ENCODE measurements at regions not wholly inside any gene's neighbourhood (a gene's known extent, or its start where the extent isn't known, plus 50 kb on each side); places are given as distances from the start of the nearest gene placed in this dataset.

DNA sequence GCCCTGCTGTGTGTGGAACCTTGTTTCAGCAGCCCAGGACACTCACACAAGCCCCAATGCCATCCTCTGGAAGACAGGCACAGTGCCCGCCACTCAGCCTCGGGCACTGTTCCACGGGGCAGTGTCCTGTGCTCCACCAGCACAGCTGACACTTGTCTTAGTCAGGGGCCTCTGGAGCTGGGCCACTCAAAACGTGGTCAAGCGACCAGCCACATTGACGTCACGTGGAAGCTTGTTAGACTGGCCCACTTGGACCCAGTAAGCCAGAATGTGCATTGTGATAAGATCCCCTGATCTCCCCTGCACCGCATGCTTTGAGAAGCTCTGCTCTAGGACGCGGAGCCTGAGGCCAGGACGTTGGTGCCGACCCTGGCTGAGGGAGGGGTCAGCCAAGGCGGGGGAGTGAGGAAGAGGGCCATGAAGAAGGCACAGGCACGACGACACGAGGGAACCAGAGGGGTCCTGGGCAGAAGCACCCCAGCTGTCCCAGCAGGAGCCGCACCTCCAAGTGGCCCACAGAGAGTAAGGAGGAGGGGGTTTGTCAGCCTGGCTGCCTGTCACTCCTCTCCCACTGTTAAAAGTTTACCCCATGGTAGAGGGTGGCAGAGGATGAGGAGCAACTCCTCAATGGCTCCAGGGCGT is 64.6 kb downstream of the LINC01488 start:
- DNase-seq: no peak

DNA sequence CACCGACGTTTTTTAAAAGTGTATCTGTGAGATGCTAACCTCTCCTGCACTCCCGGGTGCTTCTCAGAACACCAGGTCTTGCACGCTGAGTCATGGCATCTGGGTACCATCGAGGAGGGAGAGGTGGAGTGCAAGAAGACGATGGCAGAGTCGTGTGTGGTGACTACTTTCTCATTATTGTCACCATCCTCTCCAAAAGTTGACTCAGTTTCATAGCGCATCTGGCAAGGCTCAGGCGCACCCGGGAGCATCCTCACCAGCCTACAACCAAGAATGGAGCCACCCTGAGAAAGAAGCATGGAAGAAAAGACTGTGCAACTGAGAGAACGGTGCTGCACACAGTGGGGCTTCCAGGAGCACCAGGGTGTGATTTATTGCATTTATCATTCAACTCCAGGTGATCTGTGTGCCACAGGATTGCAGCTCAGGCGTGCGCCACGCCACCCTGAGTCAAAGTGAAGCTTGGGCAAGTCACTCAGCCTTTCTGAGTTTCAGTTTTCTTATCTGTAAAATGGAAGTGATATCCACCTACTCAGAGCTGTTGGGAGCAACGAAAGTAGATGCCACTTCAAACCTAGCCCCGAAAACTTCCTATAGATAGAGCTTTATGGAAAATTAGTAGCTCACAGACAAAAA is 65.4 kb downstream of the LINC01488 start:
- DNase-seq: no peak

DNA sequence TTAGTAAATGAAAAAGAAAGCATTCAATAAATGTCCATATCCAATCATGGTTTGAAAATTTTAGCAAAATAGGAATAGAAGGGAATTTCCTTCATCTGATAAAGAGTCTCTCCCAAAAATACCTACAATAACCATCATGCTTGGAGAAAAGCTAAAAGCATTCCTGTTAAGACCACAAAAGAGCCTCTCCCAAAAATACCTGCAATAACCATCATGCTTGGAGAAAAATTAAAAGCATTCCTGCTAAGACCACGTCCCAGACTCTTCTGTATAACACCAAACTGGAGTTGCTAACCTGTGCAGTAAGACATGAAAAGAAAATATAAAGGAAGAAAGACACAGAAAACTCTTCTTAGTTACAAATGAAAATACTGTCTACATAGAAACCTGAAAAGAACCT is 69.4 kb downstream of the LINC01488 start:
- DNase-seq: no peak

DNA sequence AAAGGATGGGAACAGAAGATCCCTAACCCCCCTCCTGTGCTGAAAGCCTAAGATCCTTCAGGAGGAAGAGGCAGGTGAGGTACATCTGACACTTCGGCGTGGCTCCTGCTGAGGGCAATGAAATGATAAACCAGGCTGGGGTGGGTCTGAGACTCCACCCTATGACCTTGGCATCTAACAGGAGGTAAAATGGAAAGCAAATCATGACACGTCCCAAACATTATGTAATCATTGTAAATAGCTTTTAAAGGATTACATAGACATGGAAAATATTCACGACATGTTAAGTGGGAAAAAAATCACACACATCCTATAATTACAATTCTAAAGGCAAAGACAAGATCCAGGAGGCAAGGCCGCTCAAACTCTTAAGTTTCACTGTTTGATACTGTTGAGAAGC is 70.5 kb downstream of the LINC01488 start:
- no peak for DNase-seq

DNA sequence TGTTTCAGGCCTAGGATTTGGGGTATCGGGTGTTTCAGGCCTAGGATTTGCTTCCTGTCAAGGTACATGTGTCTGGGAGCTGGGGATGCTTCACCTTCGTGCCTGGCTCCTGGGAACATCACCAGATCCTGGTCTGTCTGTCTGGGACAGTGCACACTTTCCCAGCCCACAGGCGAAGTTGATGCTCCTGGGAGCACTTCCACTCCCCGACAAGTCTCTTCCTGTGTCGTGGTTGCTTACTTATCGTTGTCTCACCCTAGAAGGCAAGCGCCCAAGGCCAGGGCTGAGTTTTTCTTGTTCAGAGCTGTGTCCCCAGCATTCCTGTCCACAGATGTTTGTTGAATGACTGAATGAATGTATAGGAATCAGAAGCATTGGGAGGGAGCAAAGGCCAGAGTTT is 71.5 kb downstream of the LINC01488 start:
- no peak for DNase-seq

DNA sequence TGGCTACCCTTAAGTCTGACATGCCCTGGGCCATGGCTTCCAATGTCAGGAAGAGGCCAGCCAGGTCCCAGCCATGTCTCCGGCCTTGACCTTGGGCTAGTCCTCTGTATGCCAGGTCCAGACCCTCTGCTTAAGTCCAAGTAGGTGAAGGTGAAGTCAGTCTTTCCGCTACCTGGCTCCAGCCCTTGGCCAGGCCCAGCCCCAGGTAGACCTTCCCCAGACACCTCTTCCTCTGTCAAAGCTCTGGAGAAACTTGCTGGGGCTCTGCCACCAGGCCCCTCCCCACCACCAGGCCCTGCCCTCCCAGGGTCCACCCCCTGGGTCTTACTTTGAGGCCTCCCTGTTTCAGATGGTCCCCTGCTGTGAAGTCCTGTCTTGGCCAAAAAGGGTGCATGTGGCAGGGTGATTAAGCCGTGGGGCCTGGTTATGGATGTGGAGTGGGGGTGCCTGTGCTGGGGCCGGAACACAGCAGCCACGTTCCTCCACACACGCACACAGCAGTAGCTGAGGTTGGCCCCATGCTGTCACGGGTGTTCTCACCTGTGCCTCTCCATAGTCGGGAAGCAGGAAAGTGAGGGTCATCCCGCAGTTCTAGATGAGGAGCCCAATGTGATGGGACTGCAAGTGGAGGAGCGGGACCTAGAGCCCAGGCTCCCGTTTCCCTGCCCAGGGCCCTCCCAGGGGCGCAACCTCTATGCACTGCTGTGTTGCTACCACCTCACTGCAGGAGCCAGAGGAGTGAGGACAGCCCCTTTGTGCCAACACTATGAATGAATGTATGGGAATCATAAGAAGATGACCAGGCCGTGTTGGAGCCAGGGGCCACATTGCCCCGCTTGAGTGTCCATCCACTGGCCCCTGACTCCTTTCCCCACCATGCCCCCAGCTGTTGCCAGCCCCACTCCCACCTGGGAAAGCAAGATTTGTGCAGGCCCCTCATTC is 72.2 kb downstream of the LINC01488 start:
- no peak for DNase-seq

DNA sequence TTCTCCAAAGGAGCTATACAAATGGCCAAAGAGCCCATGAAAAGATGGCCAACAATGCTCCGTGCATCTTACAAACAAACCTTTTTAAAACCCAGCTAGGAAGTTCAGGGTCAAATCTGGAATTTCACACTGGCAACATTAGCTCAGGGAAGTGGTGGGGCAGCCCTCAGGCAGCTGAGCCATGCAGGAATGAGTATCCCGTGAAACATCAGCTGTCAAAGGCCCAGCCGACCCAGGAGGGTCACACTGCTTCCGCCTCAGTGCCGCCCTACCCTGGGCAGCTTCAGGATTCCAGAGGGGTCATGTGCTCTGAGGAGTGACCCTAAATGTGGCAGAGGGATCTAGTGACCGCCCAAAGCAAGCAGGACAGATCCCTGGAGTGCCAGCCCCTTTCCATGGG is 73.4 kb downstream of the LINC01488 start:
- DNase-seq: peak; percentile 30

DNA sequence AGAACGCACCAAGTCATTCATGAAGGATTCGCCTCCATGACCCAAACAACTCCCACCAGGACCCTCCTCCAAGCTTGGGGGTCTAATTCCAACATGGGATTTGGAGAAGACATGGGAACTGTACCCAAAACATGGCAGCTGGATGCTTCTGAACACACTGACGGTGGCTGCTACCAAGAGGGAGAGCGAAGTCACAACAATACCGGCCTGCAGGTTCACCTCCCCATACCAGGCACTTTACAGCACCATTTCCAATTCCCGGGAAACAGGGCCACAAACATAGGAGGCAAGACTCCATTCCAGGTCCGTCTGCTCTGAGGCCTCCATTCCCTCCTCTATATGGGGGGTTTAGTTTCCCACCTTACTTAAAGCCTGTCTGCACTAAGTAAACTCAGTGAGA is 75.8 kb downstream of the LINC01488 start:
- no peak for DNase-seq

DNA sequence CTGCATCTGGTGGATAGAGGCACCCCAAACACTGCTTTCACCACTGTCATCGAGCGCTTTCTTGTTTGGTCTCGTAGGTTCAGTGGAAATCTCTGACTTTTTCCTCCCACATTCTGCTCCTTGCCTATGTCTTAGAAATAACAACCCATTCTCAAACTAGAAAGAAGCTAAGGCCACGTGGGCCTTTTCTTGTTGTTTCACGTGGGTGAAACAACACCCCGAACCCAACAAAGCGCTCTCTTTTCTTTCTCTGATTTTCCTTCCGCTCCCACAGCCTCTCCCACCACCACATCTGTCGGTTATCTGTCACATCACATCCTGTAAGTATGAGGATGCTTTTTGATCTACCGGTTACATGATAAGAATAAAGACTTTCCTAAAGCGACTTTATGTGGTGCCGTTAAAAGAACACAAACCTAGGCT is 77.1 kb downstream of the LINC01488 start:
- DNase-seq: no peak

DNA sequence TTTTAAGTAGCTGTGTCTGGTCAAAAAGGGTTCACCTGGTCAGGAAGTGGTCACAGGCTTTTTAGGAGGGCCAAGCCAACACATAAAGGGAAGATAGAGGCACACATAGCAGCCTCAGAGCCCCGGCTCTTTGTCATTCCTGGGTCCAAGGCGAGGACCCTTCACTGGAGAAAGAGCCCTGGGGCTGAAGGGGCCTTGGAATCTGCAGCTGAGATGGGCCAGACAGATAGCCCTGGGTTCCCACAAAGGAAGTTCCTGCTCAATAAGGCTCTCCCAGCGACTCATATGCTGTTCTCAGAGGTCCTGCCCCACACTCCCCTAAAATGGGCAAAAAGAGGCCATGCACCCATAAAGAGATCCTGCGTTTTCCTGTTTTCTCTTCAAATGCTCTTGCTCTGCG is 77.7 kb downstream of the LINC01488 start:
- no peak for DNase-seq

DNA sequence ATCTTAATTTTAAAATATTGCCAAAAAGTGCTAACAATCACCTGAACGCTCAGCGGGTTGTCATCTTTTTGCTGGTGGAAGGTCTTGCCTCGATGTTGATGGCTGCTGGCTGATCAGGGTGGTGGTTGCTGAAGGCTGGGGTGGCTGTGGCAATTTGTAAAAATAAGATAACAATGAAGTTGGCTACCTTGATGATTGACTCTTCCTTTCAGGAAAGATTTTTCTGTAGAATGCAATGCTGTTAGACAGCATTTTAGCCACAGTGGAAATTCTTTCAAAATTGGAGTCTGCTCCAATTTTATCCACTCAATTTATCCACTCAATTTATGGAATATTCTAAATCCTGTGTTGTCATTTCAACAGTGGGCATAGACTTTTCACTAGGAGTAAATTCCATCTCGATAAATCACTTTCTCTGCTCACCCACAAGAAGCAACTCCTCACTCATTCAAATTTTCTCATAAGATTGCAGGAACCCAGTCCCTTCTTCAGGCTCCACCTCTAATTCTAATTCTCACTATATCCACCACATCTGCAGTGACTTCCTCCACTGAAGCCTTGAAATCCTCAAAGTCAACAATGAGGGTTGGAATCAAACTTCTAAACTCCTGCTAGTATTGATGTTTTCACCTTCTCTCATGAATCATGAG is 78.8 kb downstream of the LINC01488 start:
- no peak for DNase-seq

DNA sequence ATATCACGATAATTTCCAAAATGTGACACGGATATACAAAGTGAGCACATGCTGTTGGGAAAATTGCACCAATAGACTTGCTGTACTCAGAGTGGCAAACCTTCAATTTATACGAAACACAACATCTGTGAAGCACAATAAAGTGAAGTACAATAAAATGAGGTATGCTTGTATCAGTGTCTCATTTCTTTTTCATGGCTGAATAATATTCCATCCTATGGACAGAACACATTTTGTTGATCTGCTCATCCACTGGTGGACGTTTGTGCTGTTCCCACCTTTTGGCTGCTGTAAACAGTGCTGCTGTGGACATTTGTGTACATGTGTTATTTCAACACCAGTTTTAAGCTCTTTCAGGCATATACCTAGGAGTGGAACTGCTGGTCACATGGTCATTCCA is 78.7 kb upstream of the CCND1 start:
- DNase-seq: no peak

DNA sequence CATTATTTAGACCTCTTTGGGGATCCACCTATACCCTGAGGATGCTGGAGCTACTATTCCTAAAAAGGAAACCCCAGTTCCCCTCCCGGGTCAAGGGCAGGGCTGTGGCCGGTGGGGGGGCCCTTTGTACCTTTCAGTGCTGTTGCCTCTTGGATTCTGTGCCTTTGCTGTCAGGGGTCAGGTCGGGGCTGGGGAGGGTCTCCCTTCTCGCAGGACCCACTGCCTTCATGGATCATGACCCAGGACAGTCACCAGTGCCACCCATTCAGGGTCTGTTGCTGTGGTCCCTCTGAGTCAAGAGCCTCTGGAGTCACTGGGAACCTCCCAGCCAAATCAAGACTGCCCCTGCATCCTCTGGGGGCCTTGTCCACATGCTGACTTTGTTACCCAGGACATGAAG is 78.1 kb upstream of the CCND1 start:
- no peak for DNase-seq

DNA sequence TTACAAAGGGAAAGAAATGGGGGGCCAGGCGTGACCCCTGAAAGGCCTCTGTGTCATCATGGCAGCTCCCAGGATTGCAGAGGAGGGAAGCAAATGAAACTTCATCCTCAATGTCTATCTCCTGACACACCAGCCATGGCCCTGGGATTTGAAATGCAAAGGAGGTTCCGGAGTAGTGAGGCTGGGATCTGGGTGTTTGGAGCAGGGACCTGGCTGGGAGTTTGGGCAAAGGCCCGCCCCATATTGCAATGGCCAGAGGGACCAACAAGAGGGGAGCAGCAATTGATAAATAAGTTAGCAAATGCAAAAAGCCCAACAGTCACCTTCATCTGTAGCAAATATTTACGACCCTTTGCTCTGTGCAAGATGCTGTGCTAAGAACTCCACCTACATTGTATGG is 77.7 kb upstream of the CCND1 start:
- DNase-seq: no peak

DNA sequence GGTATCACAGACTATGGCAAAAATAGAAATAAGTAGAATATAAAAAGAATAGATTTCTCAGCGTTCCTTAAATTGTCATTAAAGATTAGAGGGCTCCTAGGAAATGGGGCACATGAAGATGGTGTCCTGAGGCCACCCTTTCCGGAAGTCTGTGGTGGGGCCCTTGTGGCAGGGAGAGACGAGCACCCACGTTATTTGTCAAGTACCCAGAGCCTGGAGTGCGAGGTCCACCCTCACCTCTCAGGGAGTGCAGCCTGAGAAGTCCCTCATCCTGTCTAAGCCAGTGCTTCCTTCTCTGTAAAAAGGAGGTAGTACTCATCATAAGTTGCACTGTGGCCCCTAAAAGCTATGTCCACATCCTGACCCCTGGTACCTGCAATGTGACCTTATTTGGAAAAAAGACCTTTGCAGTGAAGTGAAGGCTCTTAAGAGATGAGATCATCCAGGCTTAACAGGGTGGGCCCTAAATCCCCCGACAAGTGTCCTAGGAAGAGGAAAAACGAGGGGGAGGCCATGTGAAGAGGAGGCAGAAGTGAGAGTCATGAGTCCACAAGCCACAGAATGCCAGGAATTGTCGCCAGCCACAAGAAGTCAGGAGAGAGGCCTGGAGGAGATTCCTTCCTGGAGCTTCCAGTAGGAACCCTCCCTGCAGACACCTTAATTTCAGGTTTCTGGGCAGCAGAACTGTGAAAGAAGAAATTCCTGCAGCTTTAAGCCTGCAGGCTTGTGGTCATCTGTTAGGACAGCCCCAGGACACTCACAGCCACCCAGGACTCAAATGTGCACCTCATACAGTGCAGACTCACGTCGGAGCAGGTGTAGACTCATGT is 76.8 kb upstream of the CCND1 start:
- DNase-seq: no peak

DNA sequence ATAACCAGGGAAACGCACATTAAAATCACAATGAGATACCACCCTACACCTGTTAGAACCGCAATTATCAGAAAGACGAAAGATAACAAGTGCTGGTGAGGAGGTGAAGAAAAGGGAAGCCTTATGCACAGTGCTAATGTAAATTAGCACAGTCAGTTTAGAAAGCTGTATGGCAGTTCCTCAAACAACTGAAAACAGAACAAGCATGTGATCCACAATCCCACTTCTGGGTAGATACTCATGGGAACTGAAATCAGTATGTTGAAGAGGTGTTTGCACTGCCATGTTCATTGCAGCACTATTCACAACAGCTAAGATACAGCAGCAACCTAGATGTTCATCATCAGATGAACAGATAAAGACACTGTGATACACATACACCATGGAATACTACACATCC is 75.0 kb upstream of the CCND1 start:
- DNase-seq: no peak

DNA sequence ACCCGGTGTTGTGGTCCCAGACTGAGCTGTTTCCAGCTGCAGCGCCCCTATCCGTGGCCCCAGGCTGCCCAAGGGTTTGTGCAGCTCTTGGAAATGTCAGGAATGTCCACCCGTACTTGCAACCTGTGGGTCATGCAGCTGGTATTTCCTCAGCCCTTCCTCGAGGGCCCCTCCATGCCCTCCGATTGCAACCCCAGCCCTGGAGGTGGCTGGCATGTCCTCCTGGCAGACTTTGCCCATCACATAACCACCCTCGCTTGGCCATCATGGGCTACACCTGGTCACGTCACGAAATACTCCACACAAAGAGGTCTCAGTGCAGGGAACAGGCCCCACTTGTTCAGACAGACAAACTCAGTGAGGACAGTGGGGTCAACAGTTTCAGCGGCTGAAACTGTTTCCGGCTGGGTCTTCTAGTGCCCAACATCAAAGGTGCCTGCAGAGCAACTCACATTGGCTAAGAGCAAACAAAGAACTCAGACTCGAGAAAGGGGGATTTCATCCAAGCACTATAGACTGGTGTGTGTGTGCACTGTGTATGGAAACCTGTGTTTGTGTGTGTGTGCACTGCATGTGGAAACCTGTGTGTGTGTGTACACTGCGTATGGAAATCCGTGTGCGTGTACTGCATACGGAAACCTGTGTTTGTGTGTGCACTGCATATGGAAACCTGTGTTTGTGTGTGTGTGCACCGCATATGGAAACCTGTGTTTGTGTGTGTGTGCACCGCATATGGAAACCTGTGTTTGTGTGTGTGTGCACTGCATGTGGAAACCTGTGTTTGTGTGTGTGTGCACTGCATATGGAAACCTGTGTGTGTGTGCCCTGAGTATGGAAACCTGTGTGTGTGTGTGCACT is 72.8 kb upstream of the CCND1 start:
- DNase-seq: no peak

DNA sequence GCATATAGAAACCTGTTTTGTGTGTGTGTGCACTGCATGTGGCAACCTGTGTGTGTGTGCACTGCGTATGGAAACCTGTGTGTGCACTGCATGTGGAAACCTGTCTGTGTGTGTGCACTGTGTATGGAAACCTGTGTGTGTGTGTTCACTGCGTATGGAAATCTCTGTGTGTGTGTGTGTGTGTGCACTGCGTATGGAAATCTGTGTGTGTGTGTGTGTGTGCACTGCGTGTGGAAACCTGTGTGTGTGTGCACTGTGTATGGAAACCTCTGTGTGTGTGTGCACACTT is 72.2 kb upstream of the CCND1 start:
- no peak for DNase-seq

DNA sequence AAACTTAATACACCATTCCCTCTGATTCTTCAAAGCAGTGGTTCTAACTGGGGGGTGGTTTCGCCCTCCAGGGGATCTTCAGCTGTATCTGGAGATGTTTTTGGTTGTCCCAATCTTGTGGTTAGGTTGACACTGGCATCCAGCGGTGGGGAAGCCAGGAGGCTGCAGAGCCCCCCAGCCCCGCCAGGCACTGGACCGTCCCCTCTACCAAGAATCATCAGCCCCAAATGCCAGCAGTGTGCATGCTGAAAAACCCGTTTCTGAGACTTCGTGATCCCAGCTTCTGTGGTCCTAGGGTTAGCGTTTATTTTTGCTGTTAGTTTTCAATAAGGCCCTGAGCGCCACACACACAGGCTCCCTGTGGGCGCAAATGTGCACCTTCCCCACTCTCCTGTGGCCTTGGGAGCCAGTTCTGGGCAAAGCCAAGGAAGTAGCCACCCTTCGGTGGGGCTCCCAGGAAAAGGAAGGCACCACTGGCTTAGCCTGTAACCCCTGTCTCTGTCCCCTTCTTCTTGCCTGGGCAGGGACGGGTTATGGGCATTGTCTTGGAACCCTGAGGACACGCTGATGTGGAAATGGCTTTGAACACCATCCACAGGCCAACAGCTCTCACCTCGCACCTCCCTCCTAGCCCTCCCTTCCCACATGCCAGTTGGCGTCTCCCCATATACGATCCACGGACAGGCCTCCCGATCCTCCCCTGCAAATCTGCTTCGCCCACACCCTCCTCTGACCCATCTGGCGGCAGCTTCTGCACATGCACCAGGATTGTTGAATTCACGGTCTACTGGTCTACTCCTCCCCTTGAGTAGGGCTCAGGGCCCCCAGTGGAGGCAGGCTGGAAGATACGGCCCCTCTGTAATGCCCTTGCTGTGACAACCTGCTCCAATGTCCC is 71.4 kb upstream of the CCND1 start:
- no peak for DNase-seq

DNA sequence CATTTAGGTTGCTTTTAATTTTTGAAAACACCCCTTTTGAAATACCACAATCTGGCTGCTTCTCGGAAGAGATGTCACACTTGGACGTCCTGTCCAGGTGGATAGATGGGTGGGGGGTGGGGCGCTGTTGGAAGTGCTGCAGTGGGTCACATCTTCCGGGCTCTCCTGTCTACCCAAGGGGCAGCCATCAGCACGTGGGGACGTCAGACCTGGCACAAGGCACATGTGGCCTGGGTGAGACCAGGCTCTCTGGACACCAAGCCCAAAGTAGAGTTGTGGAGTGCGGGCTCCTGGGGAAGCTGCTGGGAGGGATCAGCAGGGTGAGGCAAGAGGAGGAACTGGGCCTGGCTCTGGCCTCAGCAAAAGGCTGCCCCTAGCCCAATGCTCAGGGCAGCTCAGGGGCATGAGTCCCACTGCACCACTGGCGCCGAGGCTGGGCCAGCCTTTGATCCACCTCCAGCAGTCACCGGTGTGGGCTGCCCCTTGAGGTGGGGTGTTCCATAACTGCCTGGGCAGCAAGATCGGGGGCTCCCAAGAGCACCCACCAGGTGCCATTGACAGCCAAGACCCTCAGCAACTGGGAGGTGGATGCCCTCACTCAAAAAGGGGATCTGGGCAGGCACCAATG is 68.6 kb upstream of the CCND1 start:
- no peak for DNase-seq

All from retina (tissue), 1 donor.